NK-92 treated with Interleukin-12 subunit alpha and Interleukin-12 subunit beta, amount 100 ng/mL, for 24 hours (cell line): ENCODE measurements at regions not wholly inside any gene's neighbourhood (a gene's known extent, or its start where the extent isn't known, plus 50 kb on each side); places are given as distances from the start of the nearest gene placed in this dataset.
"Not testable (repeated sequence)": the region's sequence is repeated elsewhere in the genome, so short reads cannot be mapped to it uniquely, and the experiment has no call there.

ENCODE experiments used
- DNase-seq: peaks from one replicate; lab custom pipeline; 2025; lab: John Stamatoyannopoulos, UW

- DNase-seq = no peak
These were observed 200.8 kb upstream of the MEF2C start for GRCh38 chr5:89083791-89084190.

GRCh38 chr5:89081360-89081759 is 198.4 kb upstream of the MEF2C start:
- no peak for DNase-seq

GRCh38 chr5:89080467-89081116 is 197.6 kb upstream of the MEF2C start:
- DNase-seq = no peak

- DNase-seq = no peak
These were observed 190.1 kb upstream of the MEF2C start for GRCh38 chr5:89072842-89073672.

GRCh38 chr5:89071941-89072331 is 189.0 kb upstream of the MEF2C start:
- DNase-seq = no peak

GRCh38 chr5:89071101-89071940 is 188.3 kb upstream of the MEF2C start:
- no peak for DNase-seq

GRCh38 chr5:89069591-89069990 is 186.6 kb upstream of the MEF2C start:
- DNase-seq = no peak

- DNase-seq = no peak
These were observed 184.4 kb upstream of the MEF2C start for GRCh38 chr5:89067362-89067761.

GRCh38 chr5:89065919-89066318 is 182.9 kb upstream of the MEF2C start:
- DNase-seq = no peak

- no peak for DNase-seq
These were observed 181.8 kb upstream of the MEF2C start for GRCh38 chr5:89064736-89065135.

GRCh38 chr5:89064054-89064453 is 181.1 kb upstream of the MEF2C start:
- no peak for DNase-seq

- DNase-seq = no peak
These were observed 177.8 kb upstream of the MEF2C start for GRCh38 chr5:89060768-89061167.

- DNase-seq = no peak
These were observed 176.3 kb upstream of the MEF2C start for GRCh38 chr5:89059274-89059673.

GRCh38 chr5:89055695-89056085 is 172.7 kb upstream of the MEF2C start:
- no peak for DNase-seq

GRCh38 chr5:89055015-89055694 is 172.2 kb upstream of the MEF2C start:
- DNase-seq = no peak

- no peak for DNase-seq
These were observed 170.6 kb upstream of the MEF2C start for GRCh38 chr5:89053547-89053946.

GRCh38 chr5:89050062-89050461 is 167.1 kb upstream of the MEF2C start:
- not testable (repeated sequence) for DNase-seq

- no peak for DNase-seq
These were observed 164.6 kb upstream of the MEF2C start for GRCh38 chr5:89047571-89047970.

- no peak for DNase-seq
These were observed 162.2 kb upstream of the MEF2C start for GRCh38 chr5:89045216-89045615.

GRCh38 chr5:89044674-89045200 is 161.8 kb upstream of the MEF2C start:
- DNase-seq = no peak

- no peak for DNase-seq
These were observed 160.7 kb upstream of the MEF2C start for GRCh38 chr5:89043676-89044075.

GRCh38 chr5:89042746-89043145 is 159.8 kb upstream of the MEF2C start:
- DNase-seq = no peak
